Keratinocyte (primary cell): ENCODE measurements at regions not wholly inside any gene's neighbourhood (a gene's known extent, or its start where the extent isn't known, plus 50 kb on each side); places are given as distances from the start of the nearest gene placed in this dataset.

Experiments used
- DNase-seq: peaks from one replicate; pipeline ENCODE4 v3.0.0-alpha.2; 2011; ENCODE audit warnings: low read depth, missing footprints, low spot score
- FAIRE-seq: peaks from 2 replicates; lab custom pipeline; 2011; peaks lifted over from hg19 to GRCh38; lab: Jason Lieb, UNC
- H2AFZ ChIP-seq: 2 replicates; pipeline ENCODE4 v1.6.0; 2012; ENCODE audit warnings: low read length, control low read depth, inconsistent platforms; ENCODE audit not compliant: control insufficient read depth
- H3K27ac ChIP-seq: 2 replicates; pipeline ENCODE4 v1.5.1; 2011; ENCODE audit warnings: low read length; ENCODE audit not compliant: control insufficient read depth, insufficient read depth
- H3K27me3 ChIP-seq: 3 replicates; pipeline ENCODE4 v1.6.0; 2011; ENCODE audit warnings: low read length; ENCODE audit not compliant: control insufficient read depth, insufficient read depth; ENCODE audit errors: extremely low read depth
- H3K36me3 ChIP-seq, 2 experiments: 2 replicates in 1 of 2; 3 replicates in 1 of 2; pipeline ENCODE4 v1.5.1; 2011; ENCODE audit warnings: low read length in 2 of 2, mild to moderate bottlenecking in 1 of 2; ENCODE audit not compliant: control insufficient read depth in 2 of 2, insufficient read depth in 2 of 2; ENCODE audit errors: extremely low read depth in 1 of 2
- H3K4me1 ChIP-seq: 3 replicates; pipeline ENCODE4 v1.5.1; 2011; ENCODE audit warnings: low read length; ENCODE audit not compliant: control insufficient read depth, insufficient read depth; ENCODE audit errors: extremely low read depth
- H3K4me2 ChIP-seq: 3 replicates; pipeline ENCODE4 v1.6.0; 2011; ENCODE audit warnings: low read depth, low read length; ENCODE audit not compliant: control insufficient read depth, insufficient read depth; ENCODE audit errors: extremely low read depth
- H3K4me3 ChIP-seq, 3 experiments: fragments of 200-600 bp in 1 of 3; sonication (generic) in 1 of 3; 2 replicates in 2 of 3; 3 replicates in 1 of 3; pipeline ENCODE4 v1.5.1; 2011 to 2016; ENCODE audit warnings: low read length in 3 of 3, mild to moderate bottlenecking in 3 of 3, control low read depth in 2 of 3, inconsistent platforms in 1 of 3, low read depth in 1 of 3, mixed read lengths in 1 of 3, mixed run types in 1 of 3, moderate library complexity in 1 of 3; ENCODE audit not compliant: control insufficient read depth in 2 of 3, insufficient read depth in 2 of 3; ENCODE audit errors: extremely low read depth in 1 of 3
- H3K79me2 ChIP-seq: 2 replicates; pipeline ENCODE4 v1.6.0; 2012; ENCODE audit warnings: low read length; ENCODE audit not compliant: control insufficient read depth, insufficient read depth
- H3K9ac ChIP-seq: 3 replicates; pipeline ENCODE4 v1.6.0; 2011; ENCODE audit warnings: low read length; ENCODE audit not compliant: control insufficient read depth, insufficient read depth; ENCODE audit errors: extremely low read depth
- H3K9me1 ChIP-seq: 3 replicates; pipeline ENCODE4 v1.6.0; 2011; ENCODE audit warnings: low read length; ENCODE audit not compliant: control insufficient read depth, insufficient read depth; ENCODE audit errors: extremely low read depth
- H3K9me3 ChIP-seq: 2 replicates; pipeline ENCODE4 v1.5.1; 2012; ENCODE audit warnings: low read depth, low read length; ENCODE audit not compliant: control insufficient read depth
- H4K20me1 ChIP-seq: 3 replicates; pipeline ENCODE4 v1.6.0; 2011; ENCODE audit warnings: low read length; ENCODE audit not compliant: control insufficient read depth, insufficient read depth; ENCODE audit errors: extremely low read depth
- EZH2 ChIP-seq: IDR thresholded peaks from one replicate; pipeline ENCODE4 v1.6.1; 2012; ENCODE audit warnings: inconsistent platforms, mild to moderate bottlenecking, low read length, moderate library complexity
- dilution Hi-C: fragments of 300-500 bp; cut with MboI; formaldehyde crosslinking; loops from one replicate; pipeline ENCODE4 v1.7.0; 2020; ENCODE audit warnings: low sequenced_read_pairs; ENCODE audit not compliant: extremely low pct_ligation_motif_present
- TF ChIP-seq, protein P1 (sequence below), 3 experiments: IDR thresholded peaks in 1 of 3; conservative IDR thresholded peaks in 1 of 3; optimal IDR thresholded peaks in 1 of 3; 2 replicates in 2 of 3; 3 replicates in 1 of 3; pipeline versions ENCODE3 to v1.5.1; 2011; ENCODE audit warnings: low read length in 3 of 3, mild to moderate bottlenecking in 3 of 3, moderate library complexity in 2 of 3, control low read depth in 1 of 3, inconsistent platforms in 1 of 3; ENCODE audit not compliant: insufficient read depth in 2 of 3; ENCODE audit errors: extremely low read depth in 1 of 3

DNA sequence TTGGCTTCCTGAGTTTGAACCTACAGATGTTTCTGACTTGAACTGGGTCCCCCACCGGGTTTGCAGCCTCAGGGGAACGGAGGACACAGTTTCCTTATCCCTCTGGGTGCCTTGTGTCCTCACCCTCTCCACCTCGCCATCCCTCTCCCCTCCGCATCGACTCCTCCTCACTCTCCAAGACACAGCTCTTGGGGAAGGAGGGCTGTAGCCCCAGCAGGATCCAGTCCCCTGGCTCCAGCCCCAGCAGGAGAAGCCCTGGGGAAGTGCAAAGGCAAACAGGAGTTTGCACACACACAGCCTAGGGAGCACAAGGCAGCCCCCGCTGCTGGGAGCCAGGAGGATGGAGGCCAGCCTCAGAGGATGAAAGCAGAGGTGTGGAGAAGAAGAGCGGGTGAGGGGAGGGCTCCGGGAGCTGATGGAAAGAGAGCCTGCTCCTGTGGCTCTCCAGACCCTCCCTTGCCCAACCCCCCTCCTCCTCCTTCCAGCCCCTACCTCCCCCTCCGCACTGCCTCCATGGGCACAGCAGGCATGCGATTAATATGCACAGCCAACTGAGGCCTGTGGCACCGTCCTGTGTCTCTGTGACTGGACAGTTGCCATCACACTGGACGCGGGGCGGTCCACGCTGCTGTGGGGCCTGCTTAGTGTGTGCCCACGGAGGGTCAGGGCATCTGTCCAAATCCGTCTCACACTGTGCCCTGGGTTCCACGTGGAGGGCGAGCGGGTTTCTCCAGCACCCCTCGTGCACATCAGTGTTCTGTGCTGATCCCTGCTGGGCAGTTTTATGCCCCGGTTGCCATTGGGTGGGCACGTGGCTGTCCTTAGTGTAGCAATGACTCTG, 193.7 kb upstream of the DIO3 start:
- no peak overlapping the region for H3K4me3 ChIP-seq
- no peaks in the 10 kb centered on the region for H3K27me3 ChIP-seq
- no peak overlapping the region for H3K27ac ChIP-seq
- no peaks in the 10 kb centered on the region for H4K20me1 ChIP-seq
- TF ChIP-seq, protein P1, sequence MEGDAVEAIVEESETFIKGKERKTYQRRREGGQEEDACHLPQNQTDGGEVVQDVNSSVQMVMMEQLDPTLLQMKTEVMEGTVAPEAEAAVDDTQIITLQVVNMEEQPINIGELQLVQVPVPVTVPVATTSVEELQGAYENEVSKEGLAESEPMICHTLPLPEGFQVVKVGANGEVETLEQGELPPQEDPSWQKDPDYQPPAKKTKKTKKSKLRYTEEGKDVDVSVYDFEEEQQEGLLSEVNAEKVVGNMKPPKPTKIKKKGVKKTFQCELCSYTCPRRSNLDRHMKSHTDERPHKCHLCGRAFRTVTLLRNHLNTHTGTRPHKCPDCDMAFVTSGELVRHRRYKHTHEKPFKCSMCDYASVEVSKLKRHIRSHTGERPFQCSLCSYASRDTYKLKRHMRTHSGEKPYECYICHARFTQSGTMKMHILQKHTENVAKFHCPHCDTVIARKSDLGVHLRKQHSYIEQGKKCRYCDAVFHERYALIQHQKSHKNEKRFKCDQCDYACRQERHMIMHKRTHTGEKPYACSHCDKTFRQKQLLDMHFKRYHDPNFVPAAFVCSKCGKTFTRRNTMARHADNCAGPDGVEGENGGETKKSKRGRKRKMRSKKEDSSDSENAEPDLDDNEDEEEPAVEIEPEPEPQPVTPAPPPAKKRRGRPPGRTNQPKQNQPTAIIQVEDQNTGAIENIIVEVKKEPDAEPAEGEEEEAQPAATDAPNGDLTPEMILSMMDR (optimal IDR thresholded peaks at IDR 0.05 in 1 of 3, IDR thresholded peaks at IDR 0.05 in 1 of 3, conservative IDR thresholded peaks at IDR 0.05 in 1 of 3; ENCODE audit: extremely low read depth in 1 of 3, insufficient read depth in 2 of 3, low read length in 3 of 3): no peak
- FAIRE-seq (no peak), DNase-seq (no peak)
- peaks cover 12% of the 10 kb centered on the region for H3K9me3 ChIP-seq
- no peak overlapping the region for H2AFZ ChIP-seq
- H3K79me2 ChIP-seq: no peaks in the 10 kb centered on the region
- no peaks in the 10 kb centered on the region for H3K36me3 ChIP-seq
- H3K9me1 ChIP-seq: no peaks in the 10 kb centered on the region
- dilution Hi-C loops: no loop called here
- no peaks in the 10 kb centered on the region for H3K4me1 ChIP-seq
- no peak overlapping the region for H3K4me2 ChIP-seq
- no peak overlapping the region for H3K9ac ChIP-seq

DNA sequence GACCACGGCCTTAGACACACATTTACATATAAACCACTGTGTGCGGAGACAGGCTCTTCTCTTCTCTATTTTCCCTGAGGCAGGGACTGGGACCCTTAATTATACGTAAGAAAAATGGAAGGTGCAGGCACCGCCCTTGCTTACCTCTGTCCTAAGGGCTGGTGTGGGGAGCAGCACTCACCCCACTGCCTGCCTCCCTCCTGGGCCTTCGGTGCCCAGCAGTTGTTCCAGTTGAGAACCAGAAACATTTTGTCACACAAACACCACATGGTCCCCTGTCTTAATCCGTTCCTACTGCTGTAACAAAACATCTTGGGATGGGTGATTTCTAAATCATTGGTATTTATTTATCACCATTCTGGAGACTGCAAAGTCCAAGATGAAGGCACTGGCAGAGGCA, 192.7 kb upstream of the DIO3 start:
- Histone ChIP-seq H3K9me1 (no peaks in the 10 kb centered on the region), H3K9ac (no peak overlapping the region), H3K4me2 (no peak overlapping the region), H2AFZ (no peak overlapping the region), H3K79me2 (no peaks in the 10 kb centered on the region), H3K36me3 (no peaks in the 10 kb centered on the region), H3K27ac (no peak overlapping the region), H4K20me1 (no peaks in the 10 kb centered on the region), H3K9me3 (peaks cover 10% of the 10 kb centered on the region), H3K27me3 (no peaks in the 10 kb centered on the region), H3K4me3 (no peak overlapping the region), H3K4me1 (no peaks in the 10 kb centered on the region)
- TF ChIP-seq, protein P1 (optimal IDR thresholded peaks at IDR 0.05 in 1 of 3, IDR thresholded peaks at IDR 0.05 in 1 of 3, conservative IDR thresholded peaks at IDR 0.05 in 1 of 3; ENCODE audit: extremely low read depth in 1 of 3, insufficient read depth in 2 of 3, low read length in 3 of 3): no peak
- no peak for TF ChIP-seq EZH2
- FAIRE-seq (no peak), DNase-seq (no peak)
- dilution Hi-C loops: no loop called here
